ENCODE measurements at regions not wholly inside any gene's neighbourhood (a gene's known extent, or its start where the extent isn't known, plus 50 kb on each side); places are given as distances from the start of the nearest gene placed in this dataset.
"Not testable (repeated sequence)": the region's sequence is repeated elsewhere in the genome, so short reads cannot be mapped to it uniquely, and the experiment has no call there.

GRCh38 chr5:97297704-97298091 is 114.7 kb upstream of the RIOK2 start:
- Histone ChIP-seq H3K36me3 (ENCODE audit: control insufficient read depth, insufficient read depth, low read length) (no peaks in the 10 kb centered on the region), H3K27ac (ENCODE audit: low read depth, low read length) (no peak overlapping the region), H3K4me3 (ENCODE audit: low read depth, low read length) (no peak overlapping the region), H3K4me1 (ENCODE audit: control insufficient read depth, insufficient read depth, low read length) (no peaks in the 10 kb centered on the region), H3K9ac (ENCODE audit: low read length) (no peak overlapping the region), H3K9me3 (ENCODE audit: control insufficient read depth, insufficient read depth, low read depth, low read length) (no peaks in the 10 kb centered on the region), H3K27me3 (ENCODE audit: control insufficient read depth, insufficient read depth, low read length) (no peaks in the 10 kb centered on the region)

DNA sequence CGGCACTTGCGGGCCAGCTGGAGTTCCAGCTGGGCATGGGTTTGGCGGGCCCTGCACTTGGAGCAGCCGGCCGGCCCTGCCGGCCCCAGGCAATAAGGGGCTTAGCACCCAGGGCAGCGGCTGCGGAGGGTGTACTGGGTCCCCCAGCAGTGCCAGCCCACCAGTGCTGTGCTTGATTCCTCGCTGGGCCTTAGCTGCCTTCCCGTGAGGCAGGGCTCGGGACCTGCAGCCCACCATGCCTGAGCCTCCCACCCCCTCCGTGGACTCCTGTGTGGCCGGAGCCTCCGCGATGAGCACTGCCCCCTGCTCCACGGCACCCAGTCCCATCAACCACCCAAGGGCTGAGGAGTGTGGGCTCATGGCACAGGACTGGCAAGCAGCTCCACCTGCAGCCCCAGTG is 118.1 kb upstream of the RIOK2 start:
- not testable (repeated sequence) for H3K4me1 ChIP-seq (ENCODE audit: control insufficient read depth, insufficient read depth, low read length); H3K36me3 ChIP-seq (ENCODE audit: control insufficient read depth, insufficient read depth, low read length)

GRCh38 chr5:97338729-97339128 is 155.7 kb upstream of the RIOK2 start:
- Histone ChIP-seq H3K9ac (ENCODE audit: low read length) (no peak overlapping the region), H3K27ac (ENCODE audit: low read depth, low read length) (no peak overlapping the region), H3K36me3 (ENCODE audit: control insufficient read depth, insufficient read depth, low read length) (no peaks in the 10 kb centered on the region), H3K9me3 (ENCODE audit: control insufficient read depth, insufficient read depth, low read depth, low read length) (peaks cover 15% of the 10 kb centered on the region), H3K27me3 (ENCODE audit: control insufficient read depth, insufficient read depth, low read length) (no peaks in the 10 kb centered on the region), H3K4me3 (ENCODE audit: low read depth, low read length) (no peak overlapping the region), H3K4me1 (ENCODE audit: control insufficient read depth, insufficient read depth, low read length) (no peaks in the 10 kb centered on the region)

More for the DNA sequence above, 118.1 kb upstream of the RIOK2 start:
- H3K4me3 ChIP-seq (ENCODE audit: low read depth, low read length); H3K27me3 ChIP-seq (ENCODE audit: control insufficient read depth, insufficient read depth, low read length); H3K27ac ChIP-seq (ENCODE audit: low read depth, low read length); H3K9ac ChIP-seq (ENCODE audit: low read length); H3K9me3 ChIP-seq (ENCODE audit: control insufficient read depth, insufficient read depth, low read depth, low read length): not testable (repeated sequence)

GRCh38 chr5:97355775-97356174 is 172.7 kb upstream of the RIOK2 start:
- Histone ChIP-seq H3K36me3 (ENCODE audit: control insufficient read depth, insufficient read depth, low read length) (no peaks in the 10 kb centered on the region), H3K4me1 (ENCODE audit: control insufficient read depth, insufficient read depth, low read length) (no peaks in the 10 kb centered on the region), H3K27ac (ENCODE audit: low read depth, low read length) (no peak overlapping the region), H3K9me3 (ENCODE audit: control insufficient read depth, insufficient read depth, low read depth, low read length) (peaks cover 8% of the 10 kb centered on the region; the same call in 1 of the 2 replicates), H3K4me3 (ENCODE audit: low read depth, low read length) (no peak overlapping the region), H3K27me3 (ENCODE audit: control insufficient read depth, insufficient read depth, low read length) (no peaks in the 10 kb centered on the region), H3K9ac (ENCODE audit: low read length) (no peak overlapping the region)

DNA sequence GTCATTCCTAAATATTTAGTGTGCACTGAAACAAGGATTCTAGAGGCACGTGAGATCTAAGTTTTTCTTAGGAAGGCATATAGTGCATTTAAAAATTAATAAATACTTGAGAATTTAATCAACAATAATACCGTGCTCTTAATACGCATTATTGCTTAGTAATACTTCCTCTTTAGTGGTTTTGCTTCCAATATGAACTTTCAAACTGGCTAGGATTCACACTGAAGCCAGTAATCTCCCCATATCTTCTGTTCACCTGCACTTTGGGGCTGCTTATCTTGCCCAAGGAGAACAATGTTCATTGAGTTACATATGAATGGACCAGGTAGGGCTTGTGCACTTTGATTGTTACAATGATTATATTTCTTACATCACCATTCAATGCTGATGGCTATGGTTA is 180.5 kb upstream of the RIOK2 start:
- H3K4me1 ChIP-seq (ENCODE audit: control insufficient read depth, insufficient read depth, low read length), result peaks cover 8% of the 10 kb centered on the region; the same call in 1 of the 2 replicates
- no peak overlapping the region for H3K4me3 ChIP-seq (ENCODE audit: low read depth, low read length)
- peaks cover 2% of the 10 kb centered on the region for H3K9me3 ChIP-seq (ENCODE audit: control insufficient read depth, insufficient read depth, low read depth, low read length)
- H3K27ac ChIP-seq (ENCODE audit: low read depth, low read length), result no peak overlapping the region
- H3K36me3 ChIP-seq (ENCODE audit: control insufficient read depth, insufficient read depth, low read length), result no peaks in the 10 kb centered on the region
- no peak overlapping the region for H3K9ac ChIP-seq (ENCODE audit: low read length)
- H3K27me3 ChIP-seq (ENCODE audit: control insufficient read depth, insufficient read depth, low read length), result no peaks in the 10 kb centered on the region

GRCh38 chr5:97364731-97365130 is 181.7 kb upstream of the RIOK2 start:
- no peak overlapping the region for H3K4me3 ChIP-seq (ENCODE audit: low read depth, low read length)
- H3K4me1 ChIP-seq (ENCODE audit: control insufficient read depth, insufficient read depth, low read length), result peaks cover 8% of the 10 kb centered on the region; the same call in 1 of the 2 replicates
- H3K9ac ChIP-seq (ENCODE audit: low read length), result no peak overlapping the region
- no peaks in the 10 kb centered on the region for H3K27me3 ChIP-seq (ENCODE audit: control insufficient read depth, insufficient read depth, low read length)
- no peak overlapping the region for H3K27ac ChIP-seq (ENCODE audit: low read depth, low read length)
- no peaks in the 10 kb centered on the region; the same call in 1 of the 2 replicates for H3K9me3 ChIP-seq (ENCODE audit: control insufficient read depth, insufficient read depth, low read depth, low read length)
- H3K36me3 ChIP-seq (ENCODE audit: control insufficient read depth, insufficient read depth, low read length), result no peaks in the 10 kb centered on the region

- no peak overlapping the region for H3K27ac ChIP-seq (ENCODE audit: low read depth, low read length)
- no peaks in the 10 kb centered on the region; the same call in 1 of the 2 replicates for H3K9me3 ChIP-seq (ENCODE audit: control insufficient read depth, insufficient read depth, low read depth, low read length)
- no peak overlapping the region for H3K4me3 ChIP-seq (ENCODE audit: low read depth, low read length)
- H3K36me3 ChIP-seq (ENCODE audit: control insufficient read depth, insufficient read depth, low read length), result no peaks in the 10 kb centered on the region
- H3K4me1 ChIP-seq (ENCODE audit: control insufficient read depth, insufficient read depth, low read length), result peaks cover 8% of the 10 kb centered on the region; the same call in 1 of the 2 replicates
- no peaks in the 10 kb centered on the region for H3K27me3 ChIP-seq (ENCODE audit: control insufficient read depth, insufficient read depth, low read length)
- no peak overlapping the region for H3K9ac ChIP-seq (ENCODE audit: low read length)
These were observed 182.3 kb upstream of the RIOK2 start for GRCh38 chr5:97365163-97365845.

GRCh38 chr5:97365918-97366317 is 182.9 kb upstream of the RIOK2 start:
- H3K9me3 ChIP-seq (ENCODE audit: control insufficient read depth, insufficient read depth, low read depth, low read length), result no peaks in the 10 kb centered on the region; the same call in 1 of the 2 replicates
- H3K27me3 ChIP-seq (ENCODE audit: control insufficient read depth, insufficient read depth, low read length), result no peaks in the 10 kb centered on the region
- no peak overlapping the region for H3K4me3 ChIP-seq (ENCODE audit: low read depth, low read length)
- H3K4me1 ChIP-seq (ENCODE audit: control insufficient read depth, insufficient read depth, low read length), result peaks cover 8% of the 10 kb centered on the region; the same call in 1 of the 2 replicates
- H3K27ac ChIP-seq (ENCODE audit: low read depth, low read length), result no peak overlapping the region
- no peaks in the 10 kb centered on the region for H3K36me3 ChIP-seq (ENCODE audit: control insufficient read depth, insufficient read depth, low read length)
- no peak overlapping the region for H3K9ac ChIP-seq (ENCODE audit: low read length)

DNA sequence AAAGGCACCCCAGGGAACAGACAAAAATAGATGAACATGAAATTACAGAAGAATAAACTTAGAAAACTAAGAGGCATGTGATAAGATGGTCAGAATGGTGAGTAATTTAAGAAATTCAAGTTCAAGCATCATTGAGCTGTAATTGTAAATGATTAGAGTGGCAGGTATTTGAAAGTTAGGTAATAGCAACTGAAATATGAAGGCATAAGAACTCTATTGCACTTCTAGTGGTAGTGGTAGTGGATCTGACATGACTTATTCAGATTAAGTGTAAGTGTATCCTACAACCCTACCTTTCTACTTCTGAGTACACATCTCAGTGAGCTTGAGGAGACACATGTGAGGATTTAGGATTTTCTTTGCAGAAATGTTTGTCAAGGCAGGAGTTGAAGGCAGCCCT is 192.9 kb upstream of the RIOK2 start:
- no peaks in the 10 kb centered on the region for H3K9me3 ChIP-seq (ENCODE audit: control insufficient read depth, insufficient read depth, low read depth, low read length)
- no peak overlapping the region for H3K27ac ChIP-seq (ENCODE audit: low read depth, low read length)
- no peaks in the 10 kb centered on the region for H3K36me3 ChIP-seq (ENCODE audit: control insufficient read depth, insufficient read depth, low read length)
- no peaks in the 10 kb centered on the region for H3K27me3 ChIP-seq (ENCODE audit: control insufficient read depth, insufficient read depth, low read length)
- H3K4me1 ChIP-seq (ENCODE audit: control insufficient read depth, insufficient read depth, low read length), result no peaks in the 10 kb centered on the region
- no peak overlapping the region for H3K9ac ChIP-seq (ENCODE audit: low read length)
- no peak overlapping the region for H3K4me3 ChIP-seq (ENCODE audit: low read depth, low read length)

DNA sequence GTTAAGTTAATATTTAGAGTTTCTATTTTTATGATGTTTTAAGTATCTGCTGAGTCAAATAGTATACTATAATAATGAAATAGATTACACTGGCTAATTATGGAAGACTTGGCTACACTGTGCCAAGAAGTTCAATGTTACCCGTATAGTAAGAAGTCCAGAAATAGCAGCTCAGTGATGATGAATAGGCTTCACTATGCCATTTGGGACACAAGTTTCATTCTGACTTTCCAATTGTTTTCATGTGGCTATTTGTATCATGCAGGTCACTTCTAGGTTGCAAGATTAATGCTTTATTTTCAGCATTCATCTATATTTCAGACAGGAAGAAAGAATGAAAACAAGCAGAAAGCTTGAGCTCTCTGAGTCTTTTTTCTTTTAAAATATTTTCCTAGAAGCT is 194.5 kb upstream of the RIOK2 start:
- no peaks in the 10 kb centered on the region for H3K4me1 ChIP-seq (ENCODE audit: control insufficient read depth, insufficient read depth, low read length)
- H3K4me3 ChIP-seq (ENCODE audit: low read depth, low read length), result no peak overlapping the region
- H3K9ac ChIP-seq (ENCODE audit: low read length), result no peak overlapping the region
- no peaks in the 10 kb centered on the region for H3K9me3 ChIP-seq (ENCODE audit: control insufficient read depth, insufficient read depth, low read depth, low read length)
- H3K27me3 ChIP-seq (ENCODE audit: control insufficient read depth, insufficient read depth, low read length), result no peaks in the 10 kb centered on the region
- H3K27ac ChIP-seq (ENCODE audit: low read depth, low read length), result no peak overlapping the region
- no peaks in the 10 kb centered on the region for H3K36me3 ChIP-seq (ENCODE audit: control insufficient read depth, insufficient read depth, low read length)

GRCh38 chr5:97383996-97384395 is 200.9 kb upstream of the RIOK2 start:
- H3K9ac ChIP-seq (ENCODE audit: low read length), result no peak overlapping the region
- no peak overlapping the region for H3K27ac ChIP-seq (ENCODE audit: low read depth, low read length)
- H3K36me3 ChIP-seq (ENCODE audit: control insufficient read depth, insufficient read depth, low read length), result no peaks in the 10 kb centered on the region
- H3K9me3 ChIP-seq (ENCODE audit: control insufficient read depth, insufficient read depth, low read depth, low read length), result no peaks in the 10 kb centered on the region
- no peaks in the 10 kb centered on the region for H3K4me1 ChIP-seq (ENCODE audit: control insufficient read depth, insufficient read depth, low read length)
- no peak overlapping the region for H3K4me3 ChIP-seq (ENCODE audit: low read depth, low read length)
- no peaks in the 10 kb centered on the region for H3K27me3 ChIP-seq (ENCODE audit: control insufficient read depth, insufficient read depth, low read length)

Data from HUES6 (cell line).